ENCODE measurements at regions not wholly inside any gene's neighbourhood (a gene's known extent, or its start where the extent isn't known, plus 50 kb on each side); places are given as distances from the start of the nearest gene placed in this dataset.
"Not testable (repeated sequence)": the region's sequence is repeated elsewhere in the genome, so short reads cannot be mapped to it uniquely, and the experiment has no call there.

DNA sequence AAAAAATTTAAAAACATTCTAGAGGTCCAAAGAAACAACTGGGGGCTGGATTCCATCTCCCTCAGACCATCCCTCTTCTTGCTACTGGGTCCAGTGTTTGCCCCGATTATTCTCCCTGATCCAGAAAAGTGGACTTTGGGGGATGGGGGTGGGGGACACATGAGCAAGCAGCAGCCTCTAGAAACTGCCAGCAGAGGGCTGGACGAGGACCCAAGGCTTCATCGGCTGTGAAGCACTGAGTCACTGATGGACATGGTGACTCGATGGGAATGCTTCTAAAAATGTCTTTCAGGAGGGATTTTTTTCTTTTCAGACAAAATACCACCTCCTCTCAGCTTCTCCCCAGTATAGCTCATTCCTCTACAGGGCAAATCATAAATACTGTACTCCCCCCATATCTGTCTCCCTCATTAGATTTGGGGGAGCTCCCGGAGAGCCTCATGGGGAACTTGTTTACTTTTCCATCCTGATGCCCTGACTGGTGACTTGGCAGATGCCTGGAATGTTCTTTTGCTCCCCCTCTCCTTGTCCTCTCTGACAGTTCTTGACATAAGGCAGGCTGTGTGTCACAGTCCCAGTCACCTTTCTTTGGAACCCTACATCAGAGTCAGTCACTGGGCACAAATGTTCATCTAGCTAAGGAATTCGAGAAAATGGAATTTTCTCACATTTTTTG, 67.2 kb upstream of the STC2 start:
- intact Hi-C loops (cut with DNase I) = no loop called here
- Histone ChIP-seq H3K27me3 (no peaks in the 10 kb centered on the region), H3K9ac (ENCODE audit: low read depth in 2 of 2, low read length in 2 of 2) (no peak overlapping the region), H3K9me3 (no peaks in the 10 kb centered on the region), H3K4me1 (no peaks in the 10 kb centered on the region), H3K4me3 (no peak overlapping the region), H3K36me3 (no peaks in the 10 kb centered on the region), H3K27ac (no peak overlapping the region)
- no peak for DNase-seq
- TF ChIP-seq, protein P1, sequence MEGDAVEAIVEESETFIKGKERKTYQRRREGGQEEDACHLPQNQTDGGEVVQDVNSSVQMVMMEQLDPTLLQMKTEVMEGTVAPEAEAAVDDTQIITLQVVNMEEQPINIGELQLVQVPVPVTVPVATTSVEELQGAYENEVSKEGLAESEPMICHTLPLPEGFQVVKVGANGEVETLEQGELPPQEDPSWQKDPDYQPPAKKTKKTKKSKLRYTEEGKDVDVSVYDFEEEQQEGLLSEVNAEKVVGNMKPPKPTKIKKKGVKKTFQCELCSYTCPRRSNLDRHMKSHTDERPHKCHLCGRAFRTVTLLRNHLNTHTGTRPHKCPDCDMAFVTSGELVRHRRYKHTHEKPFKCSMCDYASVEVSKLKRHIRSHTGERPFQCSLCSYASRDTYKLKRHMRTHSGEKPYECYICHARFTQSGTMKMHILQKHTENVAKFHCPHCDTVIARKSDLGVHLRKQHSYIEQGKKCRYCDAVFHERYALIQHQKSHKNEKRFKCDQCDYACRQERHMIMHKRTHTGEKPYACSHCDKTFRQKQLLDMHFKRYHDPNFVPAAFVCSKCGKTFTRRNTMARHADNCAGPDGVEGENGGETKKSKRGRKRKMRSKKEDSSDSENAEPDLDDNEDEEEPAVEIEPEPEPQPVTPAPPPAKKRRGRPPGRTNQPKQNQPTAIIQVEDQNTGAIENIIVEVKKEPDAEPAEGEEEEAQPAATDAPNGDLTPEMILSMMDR (IDR thresholded peaks at IDR 0.05) = no peak

DNA sequence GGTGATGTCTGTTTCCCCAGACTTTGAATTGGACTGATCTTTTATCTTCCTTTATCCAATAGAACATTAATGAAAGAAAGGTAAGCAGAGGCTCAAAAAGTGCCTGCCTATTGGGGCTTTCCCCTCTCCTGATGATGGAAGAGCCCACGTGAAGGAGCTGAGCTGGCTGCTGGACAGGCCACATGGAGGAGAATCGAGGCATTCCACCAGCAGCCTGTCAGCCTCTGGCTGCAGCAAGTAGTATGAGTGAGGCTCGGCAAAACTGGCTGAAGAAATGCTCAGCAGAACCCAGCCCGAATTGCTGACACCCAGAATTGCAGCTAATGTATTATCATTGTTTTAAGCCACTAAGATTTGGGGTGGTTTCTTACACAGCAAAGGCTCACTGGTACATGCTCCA, 66.5 kb upstream of the STC2 start:
- Histone ChIP-seq H3K4me1 (no peaks in the 10 kb centered on the region), H3K27me3 (no peaks in the 10 kb centered on the region), H3K9ac (ENCODE audit: low read depth in 2 of 2, low read length in 2 of 2) (no peak overlapping the region), H3K9me3 (no peaks in the 10 kb centered on the region), H3K4me3 (no peak overlapping the region), H3K36me3 (no peaks in the 10 kb centered on the region), H3K27ac (no peak overlapping the region)
- intact Hi-C loops (cut with DNase I) = no loop called here
- DNase-seq = no peak
- TF ChIP-seq, protein P1 (IDR thresholded peaks at IDR 0.05) = no peak

DNA sequence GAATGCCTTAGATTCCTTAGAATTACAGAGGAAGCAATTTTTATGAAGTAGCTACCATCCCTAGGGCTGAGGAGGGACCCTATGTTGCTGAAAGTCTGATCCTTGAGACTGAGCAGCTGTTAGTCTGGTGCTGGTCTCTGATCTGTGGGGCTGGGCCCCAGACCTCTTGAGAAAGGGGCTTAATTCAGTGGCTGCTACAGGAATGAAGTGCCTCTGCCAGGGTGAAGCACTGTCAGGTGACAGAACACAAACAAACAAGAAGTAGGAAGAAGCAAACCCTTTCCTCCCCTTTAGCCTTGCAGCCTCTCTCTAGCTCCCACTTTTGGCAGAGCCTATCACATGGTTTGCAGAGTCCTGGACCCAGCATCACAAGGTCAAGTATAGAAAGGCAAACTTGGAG, 64.0 kb upstream of the STC2 start:
- Histone ChIP-seq H3K4me1 (no peaks in the 10 kb centered on the region), H3K9ac (ENCODE audit: low read depth in 2 of 2, low read length in 2 of 2) (no peak overlapping the region), H3K27ac (no peak overlapping the region), H3K4me3 (no peak overlapping the region), H3K9me3 (no peaks in the 10 kb centered on the region), H3K27me3 (no peaks in the 10 kb centered on the region), H3K36me3 (no peaks in the 10 kb centered on the region)
- no peak for DNase-seq
- intact Hi-C loops (cut with DNase I) = no loop called here
- TF ChIP-seq, protein P1 (IDR thresholded peaks at IDR 0.05) = no peak

DNA sequence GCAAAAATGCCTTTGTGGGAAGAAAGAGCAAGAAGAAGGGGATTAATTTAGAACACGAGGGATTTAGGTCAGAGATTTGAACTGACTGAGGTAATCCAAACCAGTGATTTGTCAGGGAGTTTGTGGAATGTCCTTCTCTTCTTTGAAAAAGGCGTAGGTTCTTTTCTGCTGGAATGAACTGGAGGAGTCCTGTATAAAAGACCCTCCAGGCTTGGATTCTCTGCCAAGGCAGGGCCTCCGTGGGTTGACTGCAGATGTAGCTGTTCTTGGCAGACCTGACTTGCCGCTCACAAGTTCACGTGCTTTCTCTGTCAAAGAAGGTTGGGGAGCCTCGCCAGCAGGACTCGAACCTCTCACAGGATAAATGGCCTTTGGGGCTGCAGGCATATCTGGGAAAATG, 62.8 kb upstream of the STC2 start:
- no peak overlapping the region for H3K27ac ChIP-seq
- no peaks in the 10 kb centered on the region for H3K4me1 ChIP-seq
- no peaks in the 10 kb centered on the region for H3K36me3 ChIP-seq
- intact Hi-C loops (cut with DNase I) = no loop called here
- H3K9ac ChIP-seq (ENCODE audit: low read depth in 2 of 2, low read length in 2 of 2) = no peak overlapping the region
- no peak for DNase-seq
- TF ChIP-seq, protein P1 (IDR thresholded peaks at IDR 0.05) = no peak
- no peaks in the 10 kb centered on the region for H3K9me3 ChIP-seq
- H3K4me3 ChIP-seq = no peak overlapping the region
- no peaks in the 10 kb centered on the region for H3K27me3 ChIP-seq

DNA sequence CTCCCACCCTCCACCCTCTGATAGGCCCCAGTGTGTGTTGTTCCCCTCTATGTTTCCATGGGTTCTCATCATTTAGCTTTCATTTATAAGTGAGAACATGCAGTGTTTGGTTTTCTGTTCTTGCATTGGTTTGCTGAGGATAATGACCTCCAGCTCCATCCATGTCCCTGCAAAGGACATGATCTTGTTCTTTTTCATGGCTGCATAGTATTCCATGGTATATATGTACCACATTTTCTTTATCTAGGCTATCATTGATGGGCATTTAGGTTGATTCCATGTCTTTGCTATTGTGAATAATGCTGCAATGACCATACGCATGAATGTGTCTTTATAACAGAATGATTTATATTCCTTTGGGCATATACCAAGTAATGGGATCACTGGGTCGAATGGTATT, 59.1 kb upstream of the STC2 start:
- H3K9ac ChIP-seq (ENCODE audit: low read depth in 2 of 2, low read length in 2 of 2); H3K4me3 ChIP-seq; DNase-seq; H3K27ac ChIP-seq; intact Hi-C loops (cut with DNase I); H3K4me1 ChIP-seq; H3K9me3 ChIP-seq; H3K27me3 ChIP-seq; H3K36me3 ChIP-seq: not testable (repeated sequence)

DNA sequence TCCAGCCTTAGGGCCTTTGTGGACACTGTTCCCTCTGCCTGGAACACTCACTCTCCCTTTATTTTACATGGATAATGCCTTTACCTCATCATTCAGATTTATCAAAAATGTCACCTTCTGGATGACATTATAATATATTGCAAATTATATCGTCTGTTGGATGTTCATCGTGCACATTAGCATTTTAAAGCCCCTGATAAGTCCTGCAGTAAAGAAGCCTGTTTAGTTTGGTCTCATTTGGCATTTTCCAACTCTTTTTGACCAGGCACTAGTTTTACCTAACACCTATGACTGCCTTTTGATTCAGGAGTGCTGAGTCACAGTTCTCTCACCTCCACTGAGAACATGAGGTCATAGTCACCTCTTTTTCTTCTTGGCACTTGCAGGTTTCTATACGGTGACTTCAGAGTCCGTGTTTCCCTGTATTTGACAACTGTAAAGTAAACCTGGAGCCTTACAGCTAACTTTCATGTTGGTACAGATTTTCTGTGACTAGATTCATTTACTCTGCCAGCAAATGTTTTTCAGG, 57.7 kb upstream of the STC2 start:
- TF ChIP-seq, protein P1 (IDR thresholded peaks at IDR 0.05) = no peak
- Histone ChIP-seq H3K27ac (no peak overlapping the region), H3K4me3 (no peak overlapping the region), H3K36me3 (no peaks in the 10 kb centered on the region), H3K4me1 (no peaks in the 10 kb centered on the region), H3K27me3 (no peaks in the 10 kb centered on the region), H3K9ac (ENCODE audit: low read depth in 2 of 2, low read length in 2 of 2) (no peak overlapping the region), H3K9me3 (no peaks in the 10 kb centered on the region)
- intact Hi-C loops (cut with DNase I) = no loop called here
- DNase-seq = no peak

All from colonic mucosa (tissue), 4 donors.